A549 (cell line): ENCODE measurements at regions not wholly inside any gene's neighbourhood (a gene's known extent, or its start where the extent isn't known, plus 50 kb on each side); places are given as distances from the start of the nearest gene placed in this dataset.

Experiments
- ATAC-seq, 2 experiments: fragments of 200-7000 bp in 1 of 2; fragments of >200 bp in 1 of 2; cut with Nextera tagmentation in 1 of 2; cut with Tn5 transposase in 1 of 2; 3 replicates each; pipeline versions ENCODE4 v1.8.0 to v1.9.1; 2018 to 2020; ENCODE audit warnings: mild to moderate bottlenecking in 1 of 2, moderate library complexity in 1 of 2
- CTCF ChIA-PET: fragments of 300-600 bp; sonication (Branson Sonifier 250); formaldehyde crosslinking; extraction: SDS; loops from one replicate; lab custom pipeline; 2021; ENCODE audit warnings: antibody characterized with exemption, inconsistent platforms; lab: Yijun Ruan, JAX
- POLR2A ChIA-PET: fragments of 350-600 bp; formaldehyde crosslinking; extraction: SDS; loops from one replicate; lab custom pipeline; 2021; ENCODE audit warnings: antibody characterized with exemption, inconsistent platforms; lab: Yijun Ruan, JAX
- DNase-seq, 2 experiments: peaks; one replicate each; pipeline versions ENCODE4 v3.0.0 to v3.0.0-alpha.2; 2011 to 2016; ENCODE audit warnings: low read depth in 1 of 2, low spot score in 1 of 2
- FAIRE-seq: peaks from 2 replicates; lab custom pipeline; 2011; peaks lifted over from hg19 to GRCh38; lab: Jason Lieb, UNC
- H3K27ac ChIP-seq, 2 experiments: fragments of >200 bp; sonication (Bioruptor Twin); formaldehyde crosslinking; 3 replicates each; pipeline ENCODE4 v1.5.1; 2016 to 2017
- H3K4me1 ChIP-seq: fragments of >200 bp; sonication (Bioruptor Twin); formaldehyde crosslinking; 3 replicates; pipeline ENCODE4 v1.6.1; 2016
- H3K4me2 ChIP-seq: fragments of >200 bp; sonication (Bioruptor Twin); formaldehyde crosslinking; 3 replicates; pipeline ENCODE4 v1.6.1; 2016
- H3K4me3 ChIP-seq: fragments of >200 bp; sonication (Bioruptor Twin); formaldehyde crosslinking; 3 replicates; pipeline ENCODE4 v1.5.1; 2016
- H3K9me3 ChIP-seq: fragments of >200 bp; sonication (Bioruptor Twin); formaldehyde crosslinking; 3 replicates; pipeline ENCODE4 v1.6.1; 2016
- ATOH8 ChIP-seq: fragments of 250-450 bp; sonication (Bioruptor Pico); IDR thresholded peaks from 2 replicates; pipeline ENCODE4 v1.5.0; 2020; ENCODE audit warnings: low read depth, mild to moderate bottlenecking, moderate library complexity
- CBX8 ChIP-seq: fragments of 200-600 bp; sonication (generic); IDR thresholded peaks from 2 replicates; pipeline ENCODE4 v1.6.1; 2016
- ELK1 ChIP-seq: fragments of 150-350 bp; IDR thresholded peaks from 2 replicates; pipeline ENCODE4 v1.6.1; 2014; ENCODE audit warnings: low read depth, mild to moderate bottlenecking, low read length
- EP300 ChIP-seq, 2 experiments: fragments of >200 bp; sonication (Bioruptor Twin); formaldehyde crosslinking; IDR thresholded peaks; 2 replicates in 1 of 2; 3 replicates in 1 of 2; pipeline ENCODE4 v1.6.1; 2016 to 2017
- ESRRA ChIP-seq: fragments of 150-350 bp; IDR thresholded peaks from 2 replicates; pipeline ENCODE4 v1.6.1; 2014; ENCODE audit warnings: mild to moderate bottlenecking, low read length, borderline replicate concordance
- FOSL2 ChIP-seq, 2 experiments: fragments of 450-650 bp in 1 of 2; fragments of >200 bp in 1 of 2; sonication (Bioruptor Twin) in 1 of 2; formaldehyde crosslinking; IDR thresholded peaks; 2 replicates each; pipeline versions ENCODE4 v1.5.0 to v1.6.1; 2016 to 2020; ENCODE audit warnings: mild to moderate bottlenecking in 1 of 2, moderate library complexity in 1 of 2
- FOXS1 ChIP-seq: fragments of 250-450 bp; sonication (Bioruptor Pico); IDR thresholded peaks from 2 replicates; pipeline ENCODE4 v1.5.0; 2020; ENCODE audit warnings: mild to moderate bottlenecking, moderate library complexity
- HDAC2 ChIP-seq: fragments of 200-600 bp; sonication (generic); IDR thresholded peaks from 2 replicates; pipeline ENCODE4 v1.6.1; 2016
- HES2 ChIP-seq: fragments of >200 bp; sonication (Bioruptor Twin); formaldehyde crosslinking; IDR thresholded peaks from 2 replicates; pipeline ENCODE4 v1.6.1; 2016
- HMGXB4 ChIP-seq: fragments of 250-450 bp; sonication (Bioruptor Pico); IDR thresholded peaks from 2 replicates; pipeline ENCODE4 v1.5.0; 2021; ENCODE audit warnings: mild to moderate bottlenecking, moderate library complexity, borderline replicate concordance
- HOXA7 ChIP-seq: fragments of 250-450 bp; sonication (Bioruptor Pico); IDR thresholded peaks from 2 replicates; pipeline ENCODE4 v1.5.0; 2020; ENCODE audit warnings: mild to moderate bottlenecking, moderate library complexity
- JUNB ChIP-seq: fragments of >200 bp; sonication (Bioruptor Twin); formaldehyde crosslinking; IDR thresholded peaks from 2 replicates; pipeline ENCODE4 v1.6.1; 2016
- KDM1A ChIP-seq: fragments of 200-600 bp; sonication (generic); IDR thresholded peaks from 2 replicates; pipeline ENCODE4 v1.6.1; 2016; ENCODE audit warnings: low read depth, mild to moderate bottlenecking
- KDM5A ChIP-seq: fragments of 200-600 bp; sonication (generic); IDR thresholded peaks from 2 replicates; pipeline ENCODE4 v1.6.1; 2016; ENCODE audit warnings: antibody characterized with exemption, mild to moderate bottlenecking
- MAZ ChIP-seq: fragments of 150-350 bp; IDR thresholded peaks from 2 replicates; pipeline ENCODE4 v1.6.1; 2014; ENCODE audit warnings: antibody characterized with exemption, low read depth, low read length, borderline replicate concordance
- NPAS2 ChIP-seq: fragments of 250-450 bp; sonication (Bioruptor Pico); IDR thresholded peaks from 2 replicates; pipeline ENCODE4 v1.8.0; 2022; ENCODE audit warnings: mild to moderate bottlenecking, moderate library complexity, borderline replicate concordance
- NR3C1 ChIP-seq: fragments of >200 bp; sonication (Bioruptor Twin); formaldehyde crosslinking; IDR thresholded peaks from 3 replicates; pipeline ENCODE4 v1.6.1; 2017
- POLR2AphosphoS2 ChIP-seq: conservative IDR thresholded peaks from 2 replicates; pipeline ENCODE4 v1.6.1; 2012; ENCODE audit warnings: low read length, improper control_type of control experiment, inconsistent platforms
- RAD21 ChIP-seq, 2 experiments: fragments of >200 bp in 1 of 2; sonication (Bioruptor Twin) in 1 of 2; formaldehyde crosslinking in 1 of 2; IDR thresholded peaks in 1 of 2; conservative IDR thresholded peaks in 1 of 2; 2 replicates in 1 of 2; 3 replicates in 1 of 2; pipeline ENCODE4 v1.6.1; 2012 to 2018; ENCODE audit warnings: inconsistent platforms in 1 of 2
- RFX5 ChIP-seq: fragments of 450-650 bp; IDR thresholded peaks from 2 replicates; pipeline ENCODE4 v1.7.1; 2014; ENCODE audit warnings: antibody characterized with exemption, mild to moderate bottlenecking, moderate library complexity
- SMC3 ChIP-seq: fragments of >200 bp; sonication (Bioruptor Twin); formaldehyde crosslinking; IDR thresholded peaks from 3 replicates; pipeline ENCODE4 v1.6.1; 2018; ENCODE audit warnings: inconsistent platforms
- SREBF2 ChIP-seq: fragments of 450-650 bp; IDR thresholded peaks from 2 replicates; pipeline ENCODE4 v1.6.1; 2014; ENCODE audit warnings: mild to moderate bottlenecking, moderate library complexity
- TP53 ChIP-seq: fragments of 250-450 bp; sonication (Bioruptor Pico); IDR thresholded peaks from 2 replicates; pipeline ENCODE4 v1.5.0; 2021; ENCODE audit warnings: mild to moderate bottlenecking, moderate library complexity
- USF2 ChIP-seq: fragments of 450-650 bp; IDR thresholded peaks from 2 replicates; pipeline ENCODE4 v1.6.1; 2014; ENCODE audit warnings: antibody characterized with exemption
- ZSCAN20 ChIP-seq: fragments of 250-450 bp; sonication (Bioruptor Pico); IDR thresholded peaks from 2 replicates; pipeline ENCODE4 v1.8.0; 2022; ENCODE audit warnings: mild to moderate bottlenecking, moderate library complexity
- WGBS: methylation state at CpG from one replicate; pipeline ENCODE4 v1.1.6; 2017; ENCODE audit errors: missing lambda C conversion rate; 5-methylcytosine and 5-hydroxymethylcytosine counted together

GRCh38 chr1:165994107-165994506 lies 166.7 kb downstream of the UCK2 start:
- TF ChIP-seq SREBF2: no peak
- no peak for TF ChIP-seq ATOH8 (CRISPR knock-in tag)
- TF ChIP-seq ELK1: no peak
- no peak for TF ChIP-seq ZSCAN20
- TF ChIP-seq HOXA7: no peak
- no peak for TF ChIP-seq RFX5
- no peak for TF ChIP-seq EP300 (IDR thresholded peaks at IDR 0.05)
- TF ChIP-seq MAZ: no peak
- no peak for TF ChIP-seq FOXS1 (CRISPR knock-in tag)
- no peak for TF ChIP-seq HES2
- TF ChIP-seq USF2: no peak
- no peak for TF ChIP-seq KDM5A
- TF ChIP-seq SMC3: no peak
- no peak for TF ChIP-seq NPAS2
- no peak for TF ChIP-seq FOSL2 (IDR thresholded peaks at IDR 0.05)
- TF ChIP-seq FOSL2 (CRISPR knock-in tag; IDR thresholded peaks at IDR 0.05): no peak
- no peak for TF ChIP-seq ESRRA
- TF ChIP-seq POLR2AphosphoS2: no peak
- TF ChIP-seq JUNB: no peak
- TF ChIP-seq HMGXB4: no peak
- TF ChIP-seq KDM1A: no peak
- H3K4me3 ChIP-seq: no peak overlapping the region
- CTCF ChIA-PET: no interaction called here
- H3K9me3 ChIP-seq: no peaks in the 10 kb centered on the region
- no peaks in the 10 kb centered on the region for H3K4me1 ChIP-seq
- 13% methylated on average over 4 of the region's 4 CpGs for WGBS
- DNase-seq (no peak), ATAC-seq (no peak), FAIRE-seq (no peak)
- H3K27ac ChIP-seq: no peak overlapping the region
- POLR2A ChIA-PET: no interaction called here
- H3K4me2 ChIP-seq: no peak overlapping the region

GRCh38 chr1:165999826-166000225 lies 167.0 kb downstream of the FAM78B start:
- no peak for ATAC-seq
- 31% methylated on average over 4 of the region's 4 CpGs for WGBS
- CTCF ChIA-PET: no interaction called here
- Histone ChIP-seq H3K4me2 (no peak overlapping the region), H3K9me3 (no peaks in the 10 kb centered on the region), H3K4me3 (no peak overlapping the region), H3K4me1 (no peaks in the 10 kb centered on the region), H3K27ac (no peak overlapping the region)
- TF ChIP-seq ZSCAN20 (no peak), NR3C1 (no peak), MAZ (no peak), TP53 (CRISPR knock-in tag) (no peak), RAD21 (conservative IDR thresholded peaks at IDR 0.05 in 1 of 2, IDR thresholded peaks at IDR 0.05 in 1 of 2) (no peak), CBX8 (no peak), HDAC2 (no peak), HMGXB4 (no peak)
- POLR2A ChIA-PET: no interaction called here
- no peak for DNase-seq
- no peak for FAIRE-seq
